ENCODE measurements at regions not wholly inside any gene's neighbourhood (a gene's known extent, or its start where the extent isn't known, plus 50 kb on each side); places are given as distances from the start of the nearest gene placed in this dataset.

DNA sequence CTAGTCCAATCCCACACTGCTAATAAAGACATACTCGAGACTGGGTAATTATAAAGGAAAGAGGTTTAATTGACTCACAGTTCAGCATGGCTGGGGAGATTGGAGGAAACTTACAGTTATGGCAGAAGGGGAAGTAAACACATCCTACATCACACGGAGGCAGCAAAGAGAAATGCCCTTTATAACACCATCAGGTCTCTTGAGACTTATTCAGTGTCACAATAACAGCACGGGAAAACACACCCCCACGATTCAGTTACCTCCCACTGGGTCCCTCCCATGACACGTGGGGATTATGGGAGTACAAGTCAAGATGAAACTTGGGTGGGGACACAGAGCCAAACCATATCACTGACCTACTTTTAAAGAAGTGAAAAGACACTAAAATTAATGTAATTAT lies 1130.4 kb upstream of the SLC10A2 start (continued):
- TF ChIP-seq, protein P1, sequence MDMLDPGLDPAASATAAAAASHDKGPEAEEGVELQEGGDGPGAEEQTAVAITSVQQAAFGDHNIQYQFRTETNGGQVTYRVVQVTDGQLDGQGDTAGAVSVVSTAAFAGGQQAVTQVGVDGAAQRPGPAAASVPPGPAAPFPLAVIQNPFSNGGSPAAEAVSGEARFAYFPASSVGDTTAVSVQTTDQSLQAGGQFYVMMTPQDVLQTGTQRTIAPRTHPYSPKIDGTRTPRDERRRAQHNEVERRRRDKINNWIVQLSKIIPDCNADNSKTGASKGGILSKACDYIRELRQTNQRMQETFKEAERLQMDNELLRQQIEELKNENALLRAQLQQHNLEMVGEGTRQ (IDR thresholded peaks at IDR 0.05; ENCODE audit: low read length) = no peak
- TF ChIP-seq JUND (IDR thresholded peaks at IDR 0.05; ENCODE audit: low read length) (no peak), RFX5 (IDR thresholded peaks at IDR 0.05; ENCODE audit: borderline replicate concordance, low read depth, low read length) (no peak)
- TF ChIP-seq, protein P2, sequence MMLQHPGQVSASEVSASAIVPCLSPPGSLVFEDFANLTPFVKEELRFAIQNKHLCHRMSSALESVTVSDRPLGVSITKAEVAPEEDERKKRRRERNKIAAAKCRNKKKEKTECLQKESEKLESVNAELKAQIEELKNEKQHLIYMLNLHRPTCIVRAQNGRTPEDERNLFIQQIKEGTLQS (IDR thresholded peaks at IDR 0.05; ENCODE audit: insufficient read depth, low read depth, low read length) = no peak
